Central memory CD8-positive, alpha-beta T cell (primary cell): ENCODE measurements at regions not wholly inside any gene's neighbourhood (a gene's known extent, or its start where the extent isn't known, plus 50 kb on each side); places are given as distances from the start of the nearest gene placed in this dataset.

Source experiments
- ATAC-seq: fragments of 150-1000 bp; cut with Tn5 transposase; replicated peaks from 2 replicates; pipeline ENCODE4 v1.10.0; 2022; ENCODE audit warnings: mild to moderate bottlenecking, moderate FRiP score, moderate number of reproducible peaks; ENCODE audit not compliant: poor library complexity, severe bottlenecking; ENCODE audit errors: extremely low read depth
- DNase-seq, 2 donors: peaks; one replicate each; pipeline ENCODE4 v3.0.0; 2021; ENCODE audit warnings: low spot score in 2 of 2
- H3K27ac Mint-ChIP-seq: one replicate; pipeline ENCODE4 v1.8.0; 2022; ENCODE audit warnings: low read depth, mild to moderate bottlenecking, moderate library complexity, mixed read lengths
- H3K27me3 Mint-ChIP-seq: one replicate; pipeline ENCODE4 v1.8.0; 2022; ENCODE audit warnings: mixed read lengths
- H3K36me3 Mint-ChIP-seq: one replicate; pipeline ENCODE4 v1.8.0; 2022; ENCODE audit warnings: mild to moderate bottlenecking, moderate library complexity, mixed read lengths; ENCODE audit not compliant: insufficient read depth
- H3K4me1 Mint-ChIP-seq: one replicate; pipeline ENCODE4 v1.8.0; 2022; ENCODE audit warnings: mixed read lengths
- H3K4me3 Mint-ChIP-seq: one replicate; pipeline ENCODE4 v1.8.0; 2022; ENCODE audit warnings: mild to moderate bottlenecking, moderate library complexity, mixed read lengths
- H3K9me3 Mint-ChIP-seq: one replicate; pipeline ENCODE4 v1.8.0; 2022; ENCODE audit warnings: mixed read lengths

GRCh38 chr9:18215626-18216025 lies 258.3 kb upstream of the ADAMTSL1 start:
- H3K36me3 Mint-ChIP-seq, result no peaks in the 10 kb centered on the region
- no peak for ATAC-seq
- H3K27me3 Mint-ChIP-seq, result no peaks in the 10 kb centered on the region
- H3K4me3 Mint-ChIP-seq, result no peak overlapping the region
- DNase-seq, result no peak
- H3K27ac Mint-ChIP-seq, result no peak overlapping the region
- H3K4me1 Mint-ChIP-seq, result no peaks in the 10 kb centered on the region
- no peaks in the 10 kb centered on the region for H3K9me3 Mint-ChIP-seq

- DNase-seq, result no peak
- Mint-ChIP-seq H3K27ac (no peak overlapping the region), H3K4me3 (no peak overlapping the region), H3K4me1 (no peaks in the 10 kb centered on the region), H3K27me3 (no peaks in the 10 kb centered on the region), H3K9me3 (no peaks in the 10 kb centered on the region), H3K36me3 (no peaks in the 10 kb centered on the region)
- no peak for ATAC-seq
Measured at GRCh38 chr9:18216376-18216775, 257.6 kb upstream of the ADAMTSL1 start.

GRCh38 chr9:18228101-18228500 lies 245.9 kb upstream of the ADAMTSL1 start:
- no peaks in the 10 kb centered on the region for H3K27me3 Mint-ChIP-seq
- no peak overlapping the region for H3K27ac Mint-ChIP-seq
- no peaks in the 10 kb centered on the region for H3K36me3 Mint-ChIP-seq
- ATAC-seq (no peak), DNase-seq (no peak)
- no peak overlapping the region for H3K4me3 Mint-ChIP-seq
- no peaks in the 10 kb centered on the region for H3K4me1 Mint-ChIP-seq
- H3K9me3 Mint-ChIP-seq, result peaks cover 5% of the 10 kb centered on the region

GRCh38 chr9:18229992-18230676 lies 243.8 kb upstream of the ADAMTSL1 start:
- H3K4me1 Mint-ChIP-seq, result no peaks in the 10 kb centered on the region
- H3K27me3 Mint-ChIP-seq, result peaks cover 9% of the 10 kb centered on the region
- H3K27ac Mint-ChIP-seq, result no peak overlapping the region
- H3K9me3 Mint-ChIP-seq, result peaks cover 5% of the 10 kb centered on the region
- DNase-seq (no peak), ATAC-seq (no peak)
- H3K4me3 Mint-ChIP-seq, result no peak overlapping the region
- no peaks in the 10 kb centered on the region for H3K36me3 Mint-ChIP-seq

GRCh38 chr9:18233311-18233710 lies 240.6 kb upstream of the ADAMTSL1 start:
- no peaks in the 10 kb centered on the region for H3K4me1 Mint-ChIP-seq
- H3K27me3 Mint-ChIP-seq, result peaks cover 23% of the 10 kb centered on the region
- H3K4me3 Mint-ChIP-seq, result no peak overlapping the region
- peaks cover 5% of the 10 kb centered on the region for H3K9me3 Mint-ChIP-seq
- no peaks in the 10 kb centered on the region for H3K36me3 Mint-ChIP-seq
- DNase-seq (no peak), ATAC-seq (no peak)
- no peak overlapping the region for H3K27ac Mint-ChIP-seq

- peaks cover 23% of the 10 kb centered on the region for H3K27me3 Mint-ChIP-seq
- no peaks in the 10 kb centered on the region for H3K4me1 Mint-ChIP-seq
- ATAC-seq (no peak), DNase-seq (no peak)
- H3K9me3 Mint-ChIP-seq, result peaks cover 5% of the 10 kb centered on the region
- no peaks in the 10 kb centered on the region for H3K36me3 Mint-ChIP-seq
- no peak overlapping the region for H3K27ac Mint-ChIP-seq
- no peak overlapping the region for H3K4me3 Mint-ChIP-seq
Measured at GRCh38 chr9:18233776-18234445, 240.0 kb upstream of the ADAMTSL1 start.

- Mint-ChIP-seq H3K36me3 (no peaks in the 10 kb centered on the region), H3K27me3 (peaks cover 23% of the 10 kb centered on the region), H3K9me3 (peaks cover 5% of the 10 kb centered on the region), H3K4me3 (no peak overlapping the region), H3K4me1 (no peaks in the 10 kb centered on the region), H3K27ac (no peak overlapping the region)
- DNase-seq (no peak), ATAC-seq (no peak)
Measured at GRCh38 chr9:18235181-18235908, 238.6 kb upstream of the ADAMTSL1 start.

- Mint-ChIP-seq H3K36me3 (no peaks in the 10 kb centered on the region), H3K4me1 (no peaks in the 10 kb centered on the region), H3K27ac (no peak overlapping the region), H3K4me3 (no peak overlapping the region), H3K27me3 (peaks cover 23% of the 10 kb centered on the region), H3K9me3 (peaks cover 5% of the 10 kb centered on the region)
- DNase-seq (no peak), ATAC-seq (no peak)
Measured at GRCh38 chr9:18236336-18236735, 237.6 kb upstream of the ADAMTSL1 start.

GRCh38 chr9:18237776-18238175 lies 236.2 kb upstream of the ADAMTSL1 start:
- DNase-seq (no peak), ATAC-seq (no peak)
- peaks cover 23% of the 10 kb centered on the region for H3K27me3 Mint-ChIP-seq
- H3K36me3 Mint-ChIP-seq, result no peaks in the 10 kb centered on the region
- no peak overlapping the region for H3K27ac Mint-ChIP-seq
- no peaks in the 10 kb centered on the region for H3K9me3 Mint-ChIP-seq
- H3K4me3 Mint-ChIP-seq, result no peak overlapping the region
- H3K4me1 Mint-ChIP-seq, result no peaks in the 10 kb centered on the region

- no peak overlapping the region for H3K27ac Mint-ChIP-seq
- peaks cover 23% of the 10 kb centered on the region for H3K27me3 Mint-ChIP-seq
- H3K4me1 Mint-ChIP-seq, result no peaks in the 10 kb centered on the region
- DNase-seq (no peak), ATAC-seq (no peak)
- H3K36me3 Mint-ChIP-seq, result no peaks in the 10 kb centered on the region
- H3K4me3 Mint-ChIP-seq, result no peak overlapping the region
- H3K9me3 Mint-ChIP-seq, result no peaks in the 10 kb centered on the region
Measured at GRCh38 chr9:18238254-18238653, 235.7 kb upstream of the ADAMTSL1 start.

- no peaks in the 10 kb centered on the region for H3K4me1 Mint-ChIP-seq
- H3K4me3 Mint-ChIP-seq, result no peak overlapping the region
- no peak for DNase-seq
- H3K36me3 Mint-ChIP-seq, result no peaks in the 10 kb centered on the region
- H3K9me3 Mint-ChIP-seq, result no peaks in the 10 kb centered on the region
- peaks cover 18% of the 10 kb centered on the region for H3K27me3 Mint-ChIP-seq
- H3K27ac Mint-ChIP-seq, result no peak overlapping the region
- ATAC-seq, result no peak
Measured at GRCh38 chr9:18238752-18239447, 235.1 kb upstream of the ADAMTSL1 start.

GRCh38 chr9:18240213-18240612 lies 233.7 kb upstream of the ADAMTSL1 start:
- H3K4me3 Mint-ChIP-seq, result no peak overlapping the region
- no peak for ATAC-seq
- H3K27me3 Mint-ChIP-seq, result peaks cover 14% of the 10 kb centered on the region

More at GRCh38 chr9:18240213-18240612, 233.7 kb upstream of the ADAMTSL1 start:
- no peak for DNase-seq
- Mint-ChIP-seq H3K9me3 (no peaks in the 10 kb centered on the region), H3K27ac (no peak overlapping the region), H3K4me1 (no peaks in the 10 kb centered on the region), H3K36me3 (no peaks in the 10 kb centered on the region)
